Esophagus squamous epithelium (tissue), 4 donors: ENCODE measurements at regions not wholly inside any gene's neighbourhood (a gene's known extent, or its start where the extent isn't known, plus 50 kb on each side); places are given as distances from the start of the nearest gene placed in this dataset.

ENCODE experiments used
- CTCF ChIP-seq, 6 experiments: fragments of 450-650 bp in 4 of 6; fragments of 200-600 bp in 2 of 6; sonication (generic) in 2 of 6; IDR thresholded peaks; one replicate each; pipeline ENCODE4 v1.5.1; 2016 to 2019; ENCODE audit warnings: antibody characterized with exemption in 6 of 6, mild to moderate bottlenecking in 4 of 6, moderate library complexity in 4 of 6
- POLR2A ChIP-seq, 4 donors: fragments of 450-650 bp; IDR thresholded peaks; one replicate each; pipeline ENCODE4 v1.6.1; 2017; ENCODE audit warnings: antibody characterized with exemption in 4 of 4, mild to moderate bottlenecking in 4 of 4, moderate library complexity in 3 of 4

GRCh38 chr6:93040375-93040774, 379.0 kb downstream of the EPHA7 start:
- no peak for TF ChIP-seq CTCF (IDR thresholded peaks at IDR 0.05)
- TF ChIP-seq POLR2A (IDR thresholded peaks at IDR 0.05), result no peak
